Endothelial cell of umbilical vein (primary cell): ENCODE measurements at regions not wholly inside any gene's neighbourhood (a gene's known extent, or its start where the extent isn't known, plus 50 kb on each side); places are given as distances from the start of the nearest gene placed in this dataset.

Source experiments
- BruUV-seq: library from RNA; stranded (reverse); fragments of 400-500 nt; replicated peaks from 2 replicates; lab custom pipeline; 2021; lab: Mats Ljungman, UMichigan
- CTCF ChIA-PET: fragments of 300-600, 350-600 bp; sonication (Branson Sonifier 250); formaldehyde crosslinking; loops from one replicate; lab custom pipeline; 2021; ENCODE audit warnings: antibody characterized with exemption, inconsistent platforms; lab: Charles Lee
- POLR2A ChIA-PET: fragments of 300-600, 350-600 bp; sonication (Branson Sonifier 250); formaldehyde crosslinking; loops from one replicate; lab custom pipeline; 2021; ENCODE audit warnings: antibody characterized with exemption, inconsistent platforms; lab: Charles Lee
- DNase-seq: peaks from one replicate; pipeline ENCODE4 v3.0.0-alpha.2; 2011; ENCODE audit warnings: low read depth, low spot score
- FAIRE-seq: peaks from 2 replicates; lab custom pipeline; 2011; peaks lifted over from hg19 to GRCh38; lab: Jason Lieb, UNC
- H2AFZ ChIP-seq: 2 replicates; pipeline ENCODE4 v1.6.0; 2012; ENCODE audit warnings: low read depth, low read length, control low read depth, inconsistent platforms
- H3K27ac ChIP-seq: 2 replicates; pipeline ENCODE4 v1.5.1; 2011; ENCODE audit warnings: low read depth, mild to moderate bottlenecking, control low read depth, low read length, moderate library complexity; ENCODE audit not compliant: insufficient read depth
- H3K27me3 ChIP-seq, 2 experiments: 2 replicates each; pipeline versions ENCODE4 v1.6.0 to v1.6.1; 2011; ENCODE audit warnings: low read length in 2 of 2, mixed read lengths in 1 of 2; ENCODE audit not compliant: control insufficient read depth in 2 of 2, insufficient read depth in 2 of 2
- H3K36me3 ChIP-seq, 2 experiments: 2 replicates in 1 of 2; 3 replicates in 1 of 2; pipeline ENCODE4 v1.5.1; 2011; ENCODE audit warnings: low read length in 2 of 2, mild to moderate bottlenecking in 1 of 2, moderate library complexity in 1 of 2; ENCODE audit not compliant: control insufficient read depth in 2 of 2, insufficient read depth in 2 of 2; ENCODE audit errors: extremely low read depth in 1 of 2
- H3K4me1 ChIP-seq: 3 replicates; pipeline ENCODE4 v1.5.1; 2011; ENCODE audit warnings: mild to moderate bottlenecking, low read length; ENCODE audit not compliant: control insufficient read depth, insufficient read depth; ENCODE audit errors: extremely low read depth
- H3K4me2 ChIP-seq: 2 replicates; pipeline ENCODE4 v1.6.1; 2011; ENCODE audit warnings: low read length, control low read depth, mixed read lengths; ENCODE audit not compliant: insufficient read depth
- H3K4me3 ChIP-seq, 3 experiments: fragments of 200-600 bp in 1 of 3; sonication (generic), shearing (Covaris generic) in 1 of 3; replicated peaks in 1 of 3; 2 replicates each; pipeline ENCODE4 v1.5.1; 2011 to 2016; ENCODE audit warnings: control low read depth in 3 of 3, low read length in 3 of 3, mild to moderate bottlenecking in 2 of 3, inconsistent platforms in 1 of 3, low read depth in 1 of 3, moderate library complexity in 1 of 3; ENCODE audit not compliant: insufficient read depth in 1 of 3
- H3K79me2 ChIP-seq: 2 replicates; pipeline ENCODE4 v1.6.0; 2012; ENCODE audit warnings: low read length, inconsistent platforms; ENCODE audit not compliant: control insufficient read depth, insufficient read depth
- H3K9ac ChIP-seq: replicated peaks from 2 replicates; pipeline ENCODE3; 2011; ENCODE audit warnings: low read length, control low read depth; ENCODE audit not compliant: insufficient read depth; ENCODE audit errors: extremely low read depth
- H3K9me1 ChIP-seq: replicated peaks from 3 replicates; pipeline ENCODE4 v1.6.0; 2011; ENCODE audit warnings: mild to moderate bottlenecking, low read length; ENCODE audit not compliant: control insufficient read depth, insufficient read depth; ENCODE audit errors: extremely low read depth
- H3K9me3 ChIP-seq: replicated peaks from 2 replicates; pipeline ENCODE4 v1.5.1; 2012; ENCODE audit warnings: low read length, inconsistent platforms; ENCODE audit not compliant: control insufficient read depth, insufficient read depth
- H4K20me1 ChIP-seq: replicated peaks from 2 replicates; pipeline ENCODE3; 2011; ENCODE audit warnings: mild to moderate bottlenecking, low read length; ENCODE audit not compliant: control insufficient read depth, insufficient read depth; ENCODE audit errors: extremely low read depth
- CTCF ChIP-seq, 2 donors: IDR thresholded peaks; 1 replicate in 1 of 2; 2 replicates in 1 of 2; pipeline ENCODE4 v1.5.1; 2011; ENCODE audit warnings: low read length in 2 of 2, mild to moderate bottlenecking in 2 of 2, moderate library complexity in 2 of 2, control low read depth in 1 of 2, inconsistent platforms in 1 of 2, low read depth in 1 of 2; ENCODE audit not compliant: insufficient read depth in 1 of 2; ENCODE audit errors: extremely low read depth in 1 of 2
- EZH2 ChIP-seq: IDR thresholded peaks from 2 replicates; pipeline ENCODE4 v1.6.1; 2012; ENCODE audit warnings: borderline replicate concordance, low read depth, mild to moderate bottlenecking, moderate library complexity, low read length, inconsistent platforms; ENCODE audit not compliant: severe bottlenecking
- FOS ChIP-seq: IDR thresholded peaks from 2 replicates; pipeline ENCODE4 v1.6.1; 2011; ENCODE audit warnings: mild to moderate bottlenecking, low read length, moderate library complexity, borderline replicate concordance; ENCODE audit not compliant: insufficient read depth
- GATA2 ChIP-seq: IDR thresholded peaks from 2 replicates; pipeline ENCODE4 v1.7.0; 2011; ENCODE audit warnings: low read depth, mild to moderate bottlenecking, moderate library complexity, mixed read lengths, low read length; ENCODE audit not compliant: insufficient read length, insufficient read depth
- JUN ChIP-seq: IDR thresholded peaks from 2 replicates; pipeline ENCODE4 v1.6.1; 2011; ENCODE audit warnings: borderline replicate concordance, low read depth; ENCODE audit not compliant: insufficient read length, insufficient read depth
- MAX ChIP-seq: IDR thresholded peaks from 2 replicates; pipeline ENCODE4 v1.6.1; 2011; ENCODE audit not compliant: insufficient read depth, insufficient read length
- MYC ChIP-seq: IDR thresholded peaks from one replicate; pipeline ENCODE4 v1.6.1; 2011; ENCODE audit warnings: mild to moderate bottlenecking, low read depth, low read length
- POLR2A ChIP-seq: IDR thresholded peaks from 2 replicates; pipeline ENCODE4 v1.6.1; 2012; ENCODE audit warnings: low read depth, mild to moderate bottlenecking, control low read depth, low read length
- POLR2AphosphoS5 ChIP-seq: IDR thresholded peaks from 2 replicates; pipeline ENCODE4 v1.6.1; 2012; ENCODE audit warnings: low read depth, mild to moderate bottlenecking, control low read depth, low read length, moderate library complexity; ENCODE audit not compliant: insufficient read depth
- dilution Hi-C: fragments of 300-500 bp; cut with MboI; formaldehyde crosslinking; loops from one replicate; pipeline ENCODE4 v1.15.0; 2019; ENCODE audit warnings: low sequenced_read_pairs; ENCODE audit not compliant: extremely low pct_ligation_motif_present
- intact Hi-C: fragments of 100-400 bp; cut with micrococcal nuclease; formaldehyde crosslinking; loops from one replicate; pipeline ENCODE4 v1.10.0; 2022

GRCh38 chr10:88126699-88127098 is 263.3 kb downstream of the PTEN start:
- intact Hi-C loops (no loop called here), dilution Hi-C loops (no loop called here)
- H3K79me2 ChIP-seq: no peaks in the 10 kb centered on the region
- no peaks in the 10 kb centered on the region for H3K9me3 ChIP-seq
- H4K20me1 ChIP-seq: no peaks in the 10 kb centered on the region
- no peak overlapping the region for H3K4me3 ChIP-seq
- H3K4me1 ChIP-seq: no peaks in the 10 kb centered on the region
- H3K9me1 ChIP-seq: no peaks in the 10 kb centered on the region
- H3K27ac ChIP-seq: no peak overlapping the region
- no peak overlapping the region for H2AFZ ChIP-seq
- no peaks in the 10 kb centered on the region for H3K27me3 ChIP-seq
- BruUV-seq: no TSS peak
- no peak overlapping the region for H3K9ac ChIP-seq
- ChIA-PET POLR2A (no interaction called here), CTCF (no interaction called here)
- H3K4me2 ChIP-seq: no peak overlapping the region
- no peak for DNase-seq
- H3K36me3 ChIP-seq: no peaks in the 10 kb centered on the region
- TF ChIP-seq JUN: no peak
- no peak for TF ChIP-seq MYC
- TF ChIP-seq FOS: no peak
- no peak for TF ChIP-seq MAX
- no peak for TF ChIP-seq EZH2
- TF ChIP-seq GATA2: no peak
- TF ChIP-seq POLR2A: no peak
- TF ChIP-seq POLR2AphosphoS5: no peak
- TF ChIP-seq CTCF (IDR thresholded peaks at IDR 0.05; ENCODE audit: extremely low read depth in 1 of 2, insufficient read depth in 1 of 2, low read depth in 1 of 2, low read length in 2 of 2): no peak
- FAIRE-seq: no peak
